H9 (cell line): ENCODE measurements at regions not wholly inside any gene's neighbourhood (a gene's known extent, or its start where the extent isn't known, plus 50 kb on each side); places are given as distances from the start of the nearest gene placed in this dataset.

ENCODE experiments used
- DNase-seq: peaks from one replicate; pipeline ENCODE4 v3.0.0-alpha.2; 2017
- H2AFZ ChIP-seq: one replicate; pipeline ENCODE4 v1.6.1; 2013; ENCODE audit warnings: mild to moderate bottlenecking, low read length, control low read depth, moderate library complexity
- H2AK5ac ChIP-seq: 2 replicates; pipeline ENCODE4 v1.6.1; 2013; ENCODE audit warnings: low read length, control low read depth, mixed read lengths; ENCODE audit not compliant: insufficient read length
- H2BK120ac ChIP-seq: one replicate; pipeline ENCODE4 v1.6.1; 2013; ENCODE audit warnings: low read depth, mild to moderate bottlenecking, low read length, control low read depth, inconsistent platforms; ENCODE audit not compliant: poor library complexity, severe bottlenecking
- H2BK12ac ChIP-seq: 2 replicates; pipeline ENCODE4 v1.6.1; 2013; ENCODE audit warnings: low read length, control low read depth, mixed read lengths, low read depth; ENCODE audit not compliant: insufficient read length
- H2BK15ac ChIP-seq: 2 replicates; pipeline ENCODE4 v1.6.1; 2013; ENCODE audit warnings: low read depth, low read length, control low read depth
- H2BK20ac ChIP-seq: one replicate; pipeline ENCODE4 v1.6.1; 2013; ENCODE audit warnings: low read depth, mild to moderate bottlenecking, low read length, control low read depth, inconsistent platforms; ENCODE audit not compliant: poor library complexity, severe bottlenecking
- H2BK5ac ChIP-seq: 2 replicates; pipeline ENCODE4 v1.6.1; 2013; ENCODE audit warnings: low read length, control low read depth, mixed read lengths; ENCODE audit not compliant: insufficient read length
- H3K14ac ChIP-seq: 2 replicates; pipeline ENCODE4 v1.6.1; 2013; ENCODE audit warnings: low read length, control low read depth; ENCODE audit not compliant: insufficient read depth
- H3K18ac ChIP-seq: 2 replicates; pipeline ENCODE4 v1.6.1; 2013; ENCODE audit warnings: low read depth, mild to moderate bottlenecking, mixed read lengths, low read length, control low read depth; ENCODE audit not compliant: insufficient read length
- H3K23ac ChIP-seq: 2 replicates; pipeline ENCODE4 v1.6.1; 2013; ENCODE audit warnings: low read length, control low read depth, mixed read lengths, low read depth; ENCODE audit not compliant: insufficient read length
- H3K23me2 ChIP-seq: 2 replicates; pipeline ENCODE4 v1.6.1; 2013; ENCODE audit warnings: low read depth, mild to moderate bottlenecking, mixed read lengths, low read length, control low read depth; ENCODE audit not compliant: insufficient read length, poor library complexity, severe bottlenecking
- H3K27ac ChIP-seq: 2 replicates; pipeline ENCODE4 v1.5.1; 2013; ENCODE audit warnings: low read length, control low read depth, mixed read lengths, low read depth; ENCODE audit not compliant: insufficient read length
- H3K27me3 ChIP-seq: 2 replicates; pipeline ENCODE4 v1.6.1; 2013; ENCODE audit warnings: low read length, control low read depth, inconsistent platforms; ENCODE audit not compliant: insufficient read depth
- H3K4ac ChIP-seq: 2 replicates; pipeline ENCODE4 v1.6.1; 2013; ENCODE audit warnings: low read depth, mild to moderate bottlenecking, control low read depth, inconsistent platforms, low read length, moderate library complexity
- H3K4me1 ChIP-seq: 2 replicates; pipeline ENCODE4 v1.6.1; 2013; ENCODE audit warnings: low read length, control low read depth, inconsistent platforms; ENCODE audit not compliant: insufficient read depth
- H3K4me2 ChIP-seq: 2 replicates; pipeline ENCODE4 v1.6.1; 2013; ENCODE audit warnings: low read length, control low read depth, mixed read lengths; ENCODE audit not compliant: insufficient read length, insufficient read depth
- H3K56ac ChIP-seq: 2 replicates; pipeline ENCODE4 v1.6.1; 2013; ENCODE audit warnings: low read depth, mild to moderate bottlenecking, mixed read lengths, low read length, control low read depth; ENCODE audit not compliant: insufficient read length
- H3K79me1 ChIP-seq: 2 replicates; pipeline ENCODE4 v1.6.1; 2013; ENCODE audit warnings: low read depth, mild to moderate bottlenecking, moderate library complexity, low read length, control low read depth, inconsistent platforms; ENCODE audit not compliant: insufficient read depth, poor library complexity, severe bottlenecking
- H3K79me2 ChIP-seq: 2 replicates; pipeline ENCODE4 v1.6.1; 2013; ENCODE audit warnings: low read length, control low read depth, inconsistent platforms; ENCODE audit not compliant: insufficient read depth
- H3K9ac ChIP-seq: 2 replicates; pipeline ENCODE4 v1.6.1; 2013; ENCODE audit warnings: low read length, control low read depth, mixed read lengths; ENCODE audit not compliant: insufficient read length; ENCODE audit errors: extremely low read depth
- H3K9me3 ChIP-seq: one replicate; pipeline ENCODE4 v1.6.1; 2013; ENCODE audit warnings: low read depth, low read length, inconsistent platforms; ENCODE audit not compliant: control insufficient read depth
- H3T11ph ChIP-seq: one replicate; pipeline ENCODE4 v1.6.1; 2013; ENCODE audit warnings: mild to moderate bottlenecking, low read length, control low read depth, inconsistent platforms
- H4K20me1 ChIP-seq: one replicate; pipeline ENCODE4 v1.6.1; 2013; ENCODE audit not compliant: control insufficient read depth, insufficient read length, insufficient read depth
- H4K5ac ChIP-seq: 2 replicates; pipeline ENCODE4 v1.6.1; 2013; ENCODE audit warnings: low read depth, mild to moderate bottlenecking, mixed read lengths, low read length, control low read depth; ENCODE audit not compliant: insufficient read length
- H4K8ac ChIP-seq: replicated peaks from 2 replicates; pipeline ENCODE4 v1.6.1; 2013; ENCODE audit warnings: low read length, control low read depth, mixed read lengths, low read depth; ENCODE audit not compliant: insufficient read length
- H4K91ac ChIP-seq: 2 replicates; pipeline ENCODE4 v1.6.1; 2013; ENCODE audit warnings: low read depth, mild to moderate bottlenecking, moderate library complexity, mixed read lengths, low read length, control low read depth; ENCODE audit not compliant: insufficient read length
- H3K27ac Mint-ChIP-seq, 3 experiments: 2 replicates in 2 of 3; 3 replicates in 1 of 3; pipeline ENCODE4 v1.8.0; 2020 to 2021; ENCODE audit warnings: mixed read lengths in 3 of 3, mild to moderate bottlenecking in 1 of 3, moderate library complexity in 1 of 3
- H3K27me3 Mint-ChIP-seq: 2 replicates; pipeline ENCODE4 v1.8.0; 2021; ENCODE audit warnings: low read depth, mild to moderate bottlenecking, moderate library complexity, mixed read lengths
- H3K36me3 Mint-ChIP-seq, 3 experiments: 2 replicates in 2 of 3; 3 replicates in 1 of 3; pipeline ENCODE4 v1.8.0; 2020 to 2021; ENCODE audit warnings: low read depth in 3 of 3, mixed read lengths in 3 of 3; ENCODE audit not compliant: insufficient read depth in 1 of 3
- H3K4me1 Mint-ChIP-seq, 2 experiments: 2 replicates each; pipeline ENCODE4 v1.8.0; 2020; ENCODE audit warnings: mixed read lengths in 2 of 2
- H3K4me3 Mint-ChIP-seq, 2 experiments: 2 replicates in 1 of 2; 3 replicates in 1 of 2; pipeline ENCODE4 v1.8.0; 2020 to 2021; ENCODE audit warnings: mild to moderate bottlenecking in 2 of 2, mixed read lengths in 2 of 2, moderate library complexity in 1 of 2
- H3K9me3 Mint-ChIP-seq, 2 experiments: 2 replicates in 1 of 2; 3 replicates in 1 of 2; pipeline ENCODE4 v1.8.0; 2020; ENCODE audit warnings: mild to moderate bottlenecking in 2 of 2, mixed read lengths in 2 of 2, moderate library complexity in 1 of 2
- CTCF ChIP-seq: fragments of 200-600 bp; sonication (generic); conservative IDR thresholded peaks from 3 replicates; pipeline ENCODE4 v1.8.0; 2021; ENCODE audit warnings: antibody characterized with exemption, mild to moderate bottlenecking
- WGBS: extraction: QIAGEN DNeasy Blood & Tissue Kit; methylation state at CpG from one replicate; pipeline ENCODE4 v1.1.7; 2013; ENCODE audit warnings: missing lambda C conversion rate, low lambda C conversion rate, mixed read lengths; ENCODE audit not compliant: insufficient read length; ENCODE audit errors: extremely low coverage; 5-methylcytosine and 5-hydroxymethylcytosine counted together

- no peak overlapping the region for H3K27ac ChIP-seq
- H3K4me1 ChIP-seq: peaks cover 5% of the 10 kb centered on the region; the same call in 1 of the 2 replicates
- H3K4me3 Mint-ChIP-seq: no peak overlapping the region
- H2AFZ ChIP-seq: no peak overlapping the region
- no peak overlapping the region for H2BK20ac ChIP-seq
- H3K4ac ChIP-seq: no peak overlapping the region
- H2BK120ac ChIP-seq: no peak overlapping the region
- H4K8ac ChIP-seq: no peak overlapping the region
- H3K23ac ChIP-seq: no peak overlapping the region
- H2BK5ac ChIP-seq: no peak overlapping the region
- no peak overlapping the region for H3T11ph ChIP-seq
- no peak overlapping the region for H2BK12ac ChIP-seq
- peaks cover 15 to 24% (median 17%) of the 10 kb centered on the region in 3 experiments for H3K36me3 Mint-ChIP-seq
- H3K56ac ChIP-seq: no peak overlapping the region
- H3K79me1 ChIP-seq: no peaks in the 10 kb centered on the region
- no peak overlapping the region for H3K9ac ChIP-seq
- no peak overlapping the region for H3K27ac Mint-ChIP-seq
- H3K18ac ChIP-seq: no peak overlapping the region
- no peak for DNase-seq
- H4K20me1 ChIP-seq: no peaks in the 10 kb centered on the region
- H3K9me3 Mint-ChIP-seq: peaks cover 9% of the 10 kb centered on the region in 2 experiments; a peak in 4 of 5 replicates
- no peak overlapping the region for H2AK5ac ChIP-seq
- H3K79me2 ChIP-seq: no peaks in the 10 kb centered on the region
- peaks cover 10 to 17% of the 10 kb centered on the region in 2 experiments for H3K4me1 Mint-ChIP-seq
- H3K9me3 ChIP-seq: no peaks in the 10 kb centered on the region
- no peak for TF ChIP-seq CTCF
- no peaks in the 10 kb centered on the region for H3K23me2 ChIP-seq
- H3K27me3 ChIP-seq: no peaks in the 10 kb centered on the region
- no peak overlapping the region for H2BK15ac ChIP-seq
- H3K14ac ChIP-seq: no peak overlapping the region
- no peak overlapping the region for H4K5ac ChIP-seq
- H4K91ac ChIP-seq: no peak overlapping the region
- H3K4me2 ChIP-seq: no peak overlapping the region
- H3K27me3 Mint-ChIP-seq: no peaks in the 10 kb centered on the region
- WGBS: no CpG with 5 or more reads among the region's 1 CpG
Observed at GRCh38 chrX:16290997-16291396, 123.7 kb downstream of the MAGEB17 start.
